ENCODE measurements at regions not wholly inside any gene's neighbourhood (a gene's known extent, or its start where the extent isn't known, plus 50 kb on each side); places are given as distances from the start of the nearest gene placed in this dataset.

- no peak for TF ChIP-seq TCF7L2 (IDR thresholded peaks at IDR 0.05; ENCODE audit: low read depth, low read length)
- no peak for TF ChIP-seq CTCF (IDR thresholded peaks at IDR 0.05)
- no peak for TF ChIP-seq POLR2AphosphoS5 (IDR thresholded peaks at IDR 0.05; ENCODE audit: low read depth, low read length)
- no peak for TF ChIP-seq REST (IDR thresholded peaks at IDR 0.05; ENCODE audit: insufficient read depth in 1 of 2, low read depth in 2 of 2, low read length in 1 of 2)
- no peak for TF ChIP-seq SIN3A (IDR thresholded peaks at IDR 0.05; ENCODE audit: borderline replicate concordance, insufficient read depth, low read depth, low read length)
- no peaks in the 10 kb centered on the region for H3K4me1 ChIP-seq (ENCODE audit: control insufficient read depth, insufficient read depth, low read length)
- no peak for DNase-seq (ENCODE audit: low read depth, low spot score)
- H3K27ac ChIP-seq (ENCODE audit: low read length) = no peak overlapping the region
- CTCF ChIA-PET = no interaction called here
- POLR2A ChIA-PET = no interaction called here
- no peaks in the 10 kb centered on the region for H3K9me3 ChIP-seq (ENCODE audit: control insufficient read depth, insufficient read depth, low read depth, low read length)
- BruUV-seq (replicated peaks) = no TSS peak
- H3K4me3 ChIP-seq (ENCODE audit: low read depth in 2 of 2, low read length in 2 of 2) = no peak overlapping the region
- in situ Hi-C loops (cut with HindIII; ENCODE audit: low pct_unique_long_range_greater_than_20kb, low sequenced_read_pairs) (no loop called here), intact Hi-C loops (cut with micrococcal nuclease; ENCODE audit: unreplicated experiment) (no loop called here)
- no peaks in the 10 kb centered on the region for H3K36me3 ChIP-seq (ENCODE audit: control insufficient read depth, insufficient read depth, low read length)
- no peaks in the 10 kb centered on the region for H3K27me3 ChIP-seq (ENCODE audit: control insufficient read depth, insufficient read depth, low read length)
- no peak for ATAC-seq
These were observed 704.1 kb downstream of the PRELID2 start for GRCh38 chr5:145130996-145131395.

GRCh38 chr5:145129797-145130196, 705.3 kb downstream of the PRELID2 start:
- no peak overlapping the region for H3K4me3 ChIP-seq (ENCODE audit: low read depth in 2 of 2, low read length in 2 of 2)
- intact Hi-C loops (cut with micrococcal nuclease; ENCODE audit: unreplicated experiment) (no loop called here), in situ Hi-C loops (cut with HindIII; ENCODE audit: low pct_unique_long_range_greater_than_20kb, low sequenced_read_pairs) (no loop called here)
- DNase-seq (ENCODE audit: low read depth, low spot score) (no peak), ATAC-seq (no peak)
- CTCF ChIA-PET = interaction anchor here (0.5 kb wide), 1 partner anchor 709 kb away, joined by 3 read pairs; no protein-coding TSS in a partner anchor
- no peaks in the 10 kb centered on the region for H3K36me3 ChIP-seq (ENCODE audit: control insufficient read depth, insufficient read depth, low read length)
- H3K27ac ChIP-seq (ENCODE audit: low read length) = no peak overlapping the region
- H3K4me1 ChIP-seq (ENCODE audit: control insufficient read depth, insufficient read depth, low read length) = no peaks in the 10 kb centered on the region
- BruUV-seq (replicated peaks) = no TSS peak
- no peaks in the 10 kb centered on the region for H3K27me3 ChIP-seq (ENCODE audit: control insufficient read depth, insufficient read depth, low read length)
- POLR2A ChIA-PET = no interaction called here
- no peak for TF ChIP-seq REST (IDR thresholded peaks at IDR 0.05; ENCODE audit: insufficient read depth in 1 of 2, low read depth in 2 of 2, low read length in 1 of 2)
- TF ChIP-seq POLR2AphosphoS5 (IDR thresholded peaks at IDR 0.05; ENCODE audit: low read depth, low read length) = no peak
- no peak for TF ChIP-seq CTCF (IDR thresholded peaks at IDR 0.05)
- TF ChIP-seq TCF7L2 (IDR thresholded peaks at IDR 0.05; ENCODE audit: low read depth, low read length) = no peak
- TF ChIP-seq SIN3A (IDR thresholded peaks at IDR 0.05; ENCODE audit: borderline replicate concordance, insufficient read depth, low read depth, low read length) = no peak
- H3K9me3 ChIP-seq (ENCODE audit: control insufficient read depth, insufficient read depth, low read depth, low read length) = no peaks in the 10 kb centered on the region
